Stimulated activated naive CD8-positive, alpha-beta T cell treated with anti-CD3 and anti-CD28 coated beads, Interleukin-15, Interleukin-2, amounts not matched to agents 100 U/mL and 50 U/mL, for 24 hours (primary cell): ENCODE measurements at regions not wholly inside any gene's neighbourhood (a gene's known extent, or its start where the extent isn't known, plus 50 kb on each side); places are given as distances from the start of the nearest gene placed in this dataset.

ENCODE experiments used
- ATAC-seq: fragments of 150-1000 bp; cut with Tn5 transposase; one replicate; pipeline ENCODE4 v1.10.0; 2021
- DNase-seq: peaks from one replicate; pipeline ENCODE4 v3.0.0; 2021

DNA sequence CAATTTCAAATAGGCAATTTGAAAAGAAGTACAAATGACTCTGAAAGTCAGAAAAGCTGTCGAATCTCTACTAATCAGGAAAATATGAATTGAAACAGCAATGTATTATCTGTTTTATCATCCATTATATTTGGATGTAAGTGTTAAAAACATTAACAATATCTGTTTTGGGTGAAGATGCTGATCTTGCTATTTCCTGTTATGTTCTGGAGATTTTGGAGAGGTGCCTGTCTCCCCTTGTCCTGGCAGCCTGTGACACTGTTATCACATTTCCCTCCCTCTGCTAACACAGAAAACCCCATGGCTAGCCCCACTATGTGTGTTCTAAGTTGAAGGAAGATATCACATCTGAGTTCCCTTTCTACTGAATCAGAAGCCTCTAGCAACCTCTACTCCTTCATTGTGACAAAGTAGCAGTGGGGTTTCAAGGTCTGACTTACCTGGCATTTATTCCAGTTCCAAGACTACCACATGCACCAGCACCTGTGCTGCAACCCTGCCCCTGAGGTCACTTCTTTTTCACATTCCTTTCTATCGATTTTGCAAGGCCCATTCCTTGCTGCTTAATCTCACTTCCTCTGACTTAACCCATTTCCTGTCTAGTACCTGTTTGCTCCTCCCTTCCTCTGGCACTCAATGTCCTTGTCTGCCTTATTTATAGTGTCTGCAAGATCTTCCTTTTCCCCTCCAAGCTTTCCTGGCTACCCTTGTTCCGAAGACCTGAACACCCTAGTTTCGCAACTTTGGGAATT lies 95.5 kb upstream of the COL8A1 start:
- ATAC-seq (no peak), DNase-seq (no peak)

DNA sequence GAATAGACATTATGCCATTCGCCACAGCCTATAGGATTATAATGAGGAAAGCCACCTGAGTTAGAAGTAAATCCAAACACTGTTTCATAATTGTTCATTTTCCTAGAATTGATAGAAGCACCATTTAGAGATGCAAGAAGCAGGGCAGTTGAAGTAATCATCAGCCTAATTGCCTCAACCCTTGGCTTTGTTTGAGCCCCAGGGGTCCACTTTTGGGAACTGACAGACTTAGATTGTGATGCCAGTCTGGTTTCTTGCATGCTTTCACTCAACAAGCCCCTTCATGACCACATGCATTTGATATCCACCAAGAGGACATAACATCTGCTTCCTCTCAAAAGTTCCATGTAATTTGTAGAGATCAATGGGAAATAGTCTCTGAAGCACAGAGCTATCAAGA lies 97.2 kb upstream of the COL8A1 start:
- ATAC-seq (no peak), DNase-seq (no peak)

DNA sequence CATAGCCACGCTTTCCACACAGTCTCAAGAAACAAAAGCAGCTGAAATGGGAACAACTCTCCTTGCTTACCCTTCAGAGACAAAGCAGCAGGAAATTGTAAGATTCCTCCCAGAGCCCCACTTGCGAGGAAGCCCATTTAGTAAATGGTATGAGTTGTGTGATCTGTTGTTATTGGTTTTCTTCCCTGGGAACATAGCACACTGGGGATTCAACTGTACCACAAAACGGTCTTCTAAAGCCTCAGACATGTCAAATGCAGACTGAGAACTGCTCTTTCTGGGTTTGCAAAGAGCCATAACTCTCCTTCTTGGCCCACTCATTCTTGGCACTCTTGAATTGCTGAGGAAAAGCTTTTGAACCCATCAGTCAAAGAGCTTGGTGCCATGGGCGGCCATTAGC lies 101.0 kb upstream of the COL8A1 start:
- ATAC-seq, result no peak
- no peak for DNase-seq

DNA sequence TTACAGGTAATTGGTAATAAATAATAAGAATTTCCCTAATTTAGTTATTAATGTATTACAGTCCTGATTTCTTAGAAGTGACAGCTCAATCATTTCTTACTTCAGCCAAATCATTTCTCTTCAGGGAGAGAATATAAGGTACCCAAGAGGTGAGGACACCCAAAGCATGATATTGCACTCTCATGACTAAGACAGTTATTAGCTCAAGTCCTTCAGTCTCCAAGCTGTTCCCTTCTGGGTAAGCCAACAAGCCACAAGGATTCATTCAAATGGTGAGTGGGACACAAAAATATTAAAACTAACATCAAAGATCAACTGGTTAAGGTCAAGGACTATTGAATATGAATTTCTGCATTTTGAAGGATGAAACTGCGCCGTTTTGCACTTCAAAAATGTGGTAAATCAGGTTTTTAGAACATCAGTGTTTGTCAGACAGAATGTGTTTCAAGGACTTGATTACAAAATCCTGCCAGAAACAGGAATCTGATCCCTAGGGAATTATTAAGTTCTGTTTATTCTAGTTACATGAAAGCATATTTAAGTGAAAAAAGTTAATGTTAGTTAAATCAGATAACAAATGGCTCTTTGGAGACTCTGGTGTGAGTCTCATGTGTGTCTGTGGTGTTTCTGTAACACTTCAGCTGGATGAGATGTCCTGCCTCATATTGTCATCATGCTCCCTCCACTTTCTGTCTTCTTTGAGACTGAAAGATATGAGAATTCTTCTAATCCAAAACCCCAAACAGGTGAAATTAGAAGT lies 101.7 kb upstream of the COL8A1 start:
- no peak for ATAC-seq
- no peak for DNase-seq

DNA sequence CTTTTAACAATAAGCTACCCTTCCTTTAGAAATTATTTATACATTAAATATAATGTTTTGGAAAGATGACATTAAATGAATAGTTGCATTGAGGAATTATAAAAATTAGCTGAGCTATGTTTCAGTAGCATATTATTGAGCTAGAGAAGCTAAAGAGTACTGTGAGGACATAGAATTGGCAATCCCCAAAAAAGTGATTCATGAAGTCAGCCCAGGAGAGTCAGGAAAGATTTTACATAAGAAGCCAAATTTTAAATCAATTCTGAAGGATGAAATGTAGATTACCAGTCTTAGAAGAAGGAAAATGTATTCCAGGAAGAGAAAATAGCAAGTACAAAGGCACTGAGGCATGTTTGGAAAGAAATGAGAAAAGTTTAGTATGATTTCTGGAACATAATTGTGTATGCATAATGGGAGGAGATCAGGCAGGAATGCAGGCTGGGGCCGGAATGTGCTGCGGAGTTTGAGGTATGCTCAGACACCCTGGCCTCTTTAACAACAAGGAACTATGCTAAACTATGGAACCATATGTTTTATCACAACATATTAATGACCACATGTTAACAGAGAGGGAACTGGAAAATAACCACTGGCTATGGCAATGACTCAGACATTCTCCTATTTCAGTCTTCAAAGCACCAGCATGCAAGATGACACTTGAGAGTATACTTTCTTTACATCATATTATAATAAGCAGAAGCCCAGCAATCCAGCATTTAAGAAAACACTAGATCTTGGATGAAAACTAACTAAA lies 103.3 kb upstream of the COL8A1 start:
- DNase-seq (no peak), ATAC-seq (no peak)

DNA sequence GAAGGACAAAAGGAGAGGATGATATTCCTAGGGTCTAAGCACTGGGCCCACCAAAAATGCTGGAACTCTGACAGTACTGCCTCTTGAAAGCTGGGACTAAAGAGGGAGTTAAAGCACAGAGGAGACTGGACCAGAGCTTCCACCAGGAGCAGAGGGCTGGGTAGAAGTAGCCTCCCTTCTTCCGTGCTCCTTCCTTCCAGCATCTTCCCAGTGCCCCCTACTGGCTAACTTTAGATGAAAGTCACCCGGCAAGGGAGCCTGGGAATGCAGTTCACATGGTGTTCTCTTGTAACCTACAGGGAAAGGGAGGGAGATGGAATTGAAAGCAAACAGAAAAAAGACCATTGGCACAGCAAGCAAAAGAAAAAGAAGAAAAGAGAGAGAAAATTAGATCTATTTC lies 106.1 kb upstream of the COL8A1 start:
- DNase-seq (no peak), ATAC-seq (no peak)

DNA sequence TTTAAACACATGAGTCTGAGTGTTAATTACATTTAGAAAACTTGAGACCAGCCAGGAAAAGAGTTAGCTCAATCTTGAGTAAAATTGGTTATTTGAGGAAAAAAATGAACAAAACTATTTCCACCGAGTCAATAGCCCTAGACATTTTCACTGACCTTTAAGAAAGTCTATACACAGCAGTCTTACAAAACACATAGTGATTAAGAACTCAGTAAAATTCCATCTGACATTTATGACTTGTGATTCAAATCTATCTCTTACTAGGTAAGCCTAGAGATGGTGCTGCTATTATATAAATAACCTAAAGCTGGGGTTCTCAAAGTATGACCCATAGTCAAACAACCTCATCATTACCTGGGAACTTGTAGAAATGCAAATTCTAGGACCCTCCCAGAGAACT lies 109.1 kb upstream of the COL8A1 start:
- DNase-seq (no peak), ATAC-seq (no peak)

DNA sequence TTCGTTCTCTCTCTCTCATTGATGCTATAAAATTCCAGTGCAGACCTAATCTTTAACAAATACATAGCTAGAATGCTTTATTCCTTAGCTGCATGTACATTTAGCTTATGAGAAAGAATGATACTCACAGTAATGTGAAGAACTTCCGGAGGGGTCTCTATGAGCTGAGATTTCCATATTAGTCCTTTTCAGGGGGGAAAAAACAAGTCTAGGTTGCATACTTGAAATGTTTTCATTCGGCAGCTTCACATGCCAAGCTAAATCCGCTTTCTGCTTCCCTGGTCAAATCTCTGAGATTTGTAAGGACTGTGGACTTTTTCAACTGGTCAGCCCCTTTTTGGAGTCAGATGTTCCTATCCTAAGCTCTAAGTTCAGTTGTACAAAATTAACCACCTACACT lies 111.5 kb upstream of the COL8A1 start:
- DNase-seq (no peak), ATAC-seq (no peak)

DNA sequence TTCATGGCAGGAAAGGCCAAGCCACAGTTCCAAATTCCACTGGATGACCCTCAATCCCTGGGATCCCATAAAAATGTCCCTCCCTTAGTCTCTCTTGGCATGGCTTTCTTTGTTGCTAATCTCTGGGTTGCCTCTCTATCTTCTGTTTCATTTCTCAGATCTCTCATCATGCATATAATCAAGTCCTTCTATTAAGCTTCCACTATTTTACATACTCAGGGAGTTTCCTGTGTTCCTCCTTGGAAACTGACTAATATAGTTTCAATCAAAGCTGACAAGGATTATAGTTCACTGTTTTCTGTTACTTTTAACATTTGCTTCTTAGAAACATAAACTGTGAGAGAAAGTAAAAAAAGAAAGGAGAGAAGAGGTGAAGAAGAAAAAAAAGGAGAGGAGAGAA lies 113.8 kb upstream of the COL8A1 start:
- DNase-seq (no peak), ATAC-seq (no peak)

DNA sequence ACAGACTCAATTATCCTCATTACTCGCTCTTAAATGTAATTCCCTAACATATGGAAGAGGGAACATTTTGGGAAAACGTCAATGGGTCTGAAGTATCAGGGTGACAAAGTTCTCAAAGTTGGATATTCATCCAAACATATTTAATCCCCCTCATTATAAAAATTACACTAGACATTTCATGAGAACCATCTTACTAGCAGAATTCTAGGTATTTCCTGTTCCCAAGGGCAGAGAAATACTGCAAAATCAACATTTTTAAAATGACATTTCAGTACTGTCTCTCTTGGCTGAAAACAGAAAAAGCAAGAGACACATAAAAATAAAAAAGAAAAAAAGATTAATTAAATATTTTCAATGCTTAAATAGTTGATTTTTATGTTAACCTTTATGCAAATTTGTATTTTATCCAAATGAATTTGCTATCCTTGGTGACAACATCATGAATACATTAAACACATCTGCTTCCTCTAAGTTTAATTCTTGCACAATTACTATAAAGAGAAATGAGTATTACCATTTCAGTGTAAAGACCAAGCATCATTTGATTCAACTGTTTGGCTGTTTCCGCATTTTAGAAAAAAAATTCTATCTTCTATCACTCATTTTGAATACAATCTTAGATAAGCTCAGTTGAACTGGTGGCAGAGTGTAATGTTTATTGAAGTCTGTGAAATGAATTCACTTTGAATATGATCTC lies 114.8 kb upstream of the COL8A1 start:
- no peak for DNase-seq
- ATAC-seq, result no peak

DNA sequence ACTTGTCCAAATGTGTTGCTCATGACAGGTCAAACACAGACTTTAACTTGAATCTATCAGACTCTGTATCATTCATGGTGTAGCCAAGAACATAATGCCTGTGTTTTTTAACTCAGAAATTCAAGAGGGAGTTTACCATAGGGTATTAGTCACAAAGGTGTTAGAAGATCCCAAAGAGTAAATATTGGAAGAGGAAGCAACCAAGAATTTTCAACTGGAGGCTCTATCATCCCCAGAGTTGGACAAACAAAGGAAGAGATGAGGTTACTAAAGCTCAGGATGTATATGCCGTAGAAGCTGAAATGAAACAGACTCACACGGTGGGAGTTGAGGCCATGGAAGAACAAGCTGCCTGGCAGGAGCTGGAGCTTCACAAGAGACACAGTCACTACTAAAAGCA lies 116.2 kb upstream of the COL8A1 start:
- DNase-seq (no peak), ATAC-seq (no peak)

DNA sequence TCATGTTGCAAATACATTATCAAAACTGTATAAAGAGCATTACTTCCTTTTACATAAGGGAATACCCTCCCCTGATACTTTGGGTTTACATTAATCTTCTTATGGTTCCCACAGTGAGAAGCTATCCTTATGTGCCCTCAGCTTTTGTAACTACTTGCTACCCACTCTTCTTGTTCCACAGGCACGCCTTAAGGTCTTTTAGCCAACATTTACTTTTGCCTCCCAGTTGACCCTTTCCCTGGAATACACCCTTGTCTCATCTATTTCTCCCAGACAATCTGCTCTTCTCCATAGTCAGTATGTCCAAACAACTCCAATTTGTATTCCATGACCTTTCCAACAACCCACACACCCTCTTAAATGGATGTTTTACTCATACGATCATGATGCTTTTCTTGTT lies 116.8 kb upstream of the COL8A1 start:
- ATAC-seq (no peak), DNase-seq (no peak)

DNA sequence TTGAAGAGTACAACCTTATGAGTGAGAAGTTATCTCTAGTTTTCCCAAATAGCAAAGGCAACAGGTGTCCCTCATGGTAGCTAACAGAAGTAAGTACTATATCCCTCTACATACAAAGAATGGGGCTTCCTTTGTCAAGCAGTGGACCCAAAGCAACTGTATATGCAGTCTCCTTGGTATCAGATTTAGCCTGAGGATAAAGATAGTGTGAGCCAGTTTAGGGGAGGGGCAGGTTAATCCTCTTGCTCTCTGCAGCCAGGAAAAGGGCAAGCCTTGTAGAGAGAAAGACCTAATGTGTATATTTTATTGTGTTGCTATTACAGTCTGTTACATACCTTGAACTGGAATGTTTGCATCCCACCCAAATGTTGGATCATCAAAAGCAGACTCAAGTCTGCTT lies 117.9 kb upstream of the COL8A1 start:
- no peak for DNase-seq
- ATAC-seq, result no peak

DNA sequence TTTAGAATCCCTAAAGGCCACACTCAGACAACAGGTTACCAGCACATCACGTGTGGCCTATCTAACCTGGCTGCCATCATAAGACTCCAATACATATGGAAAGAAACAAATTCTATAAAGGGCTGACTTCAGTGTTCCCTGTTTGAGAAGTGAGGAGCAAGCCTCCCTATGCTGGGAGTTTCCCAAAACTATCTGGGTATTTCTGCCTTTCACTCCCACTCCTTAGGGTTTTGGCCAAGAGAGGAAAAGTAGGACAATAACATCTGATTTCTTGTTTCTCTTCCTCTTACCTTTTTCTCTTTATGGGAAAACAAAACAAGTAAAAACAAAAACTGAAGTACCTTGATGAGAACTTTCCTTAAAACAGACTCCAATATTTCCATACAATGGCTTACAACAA lies 121.5 kb upstream of the COL8A1 start:
- no peak for ATAC-seq
- no peak for DNase-seq

DNA sequence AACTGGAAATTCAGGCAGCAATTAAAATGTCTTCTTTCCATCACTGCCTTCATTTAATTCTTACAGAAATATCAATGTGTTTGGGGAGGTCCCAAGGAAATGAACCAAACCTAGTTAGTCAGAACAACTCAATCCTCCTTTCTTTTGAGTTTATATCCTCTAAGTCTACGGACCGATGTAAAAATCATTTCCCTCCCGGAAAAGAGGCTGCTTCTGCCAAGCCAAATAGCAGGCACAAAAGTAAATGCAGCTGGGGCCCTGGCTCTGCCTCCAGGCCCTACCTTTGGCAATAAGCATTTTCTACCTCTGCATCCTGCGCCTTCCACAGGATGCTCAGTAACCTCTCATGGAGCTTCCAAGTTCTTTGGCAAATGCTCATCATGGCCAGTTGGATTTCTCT lies 122.5 kb upstream of the COL8A1 start:
- DNase-seq (no peak), ATAC-seq (no peak)

DNA sequence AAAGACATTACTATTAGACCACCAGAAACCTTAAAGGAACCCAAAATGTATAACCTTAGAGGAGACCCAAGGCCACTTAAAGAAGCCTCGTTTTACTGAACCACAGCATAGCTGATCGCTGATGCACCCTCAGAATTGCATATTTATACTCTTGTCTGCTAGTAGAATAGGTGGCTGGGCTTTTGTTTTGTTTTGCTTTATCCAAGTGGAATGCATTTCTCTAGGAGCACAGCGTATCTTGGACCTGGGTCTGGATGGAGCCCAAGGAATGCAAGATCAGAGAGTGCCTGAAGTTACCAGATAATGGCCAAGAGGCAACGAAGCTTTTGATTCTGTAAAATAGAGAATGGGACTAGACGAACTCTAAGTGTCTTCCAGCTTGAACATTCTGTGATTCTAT lies 129.2 kb upstream of the COL8A1 start:
- no peak for ATAC-seq
- DNase-seq, result no peak

DNA sequence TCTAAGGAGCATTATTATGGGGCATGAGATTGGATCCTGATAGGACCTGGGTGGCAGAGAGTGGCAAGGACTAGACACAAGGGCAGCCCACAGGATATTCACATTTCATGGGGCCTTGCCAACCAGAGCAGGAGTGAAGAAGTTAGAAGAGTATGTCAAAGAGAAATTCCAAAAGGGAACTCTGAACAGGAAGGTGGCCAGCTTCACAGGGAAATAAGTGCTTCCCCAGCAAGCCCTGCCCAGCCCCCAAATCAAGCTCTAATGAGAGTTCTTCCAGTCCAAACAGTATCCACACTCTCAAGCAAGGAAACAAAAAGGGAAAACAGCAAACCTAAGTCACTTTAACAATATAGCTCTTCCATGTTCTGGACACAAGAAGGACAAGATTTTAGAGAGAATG lies 130.2 kb upstream of the COL8A1 start:
- DNase-seq, result no peak
- no peak for ATAC-seq

DNA sequence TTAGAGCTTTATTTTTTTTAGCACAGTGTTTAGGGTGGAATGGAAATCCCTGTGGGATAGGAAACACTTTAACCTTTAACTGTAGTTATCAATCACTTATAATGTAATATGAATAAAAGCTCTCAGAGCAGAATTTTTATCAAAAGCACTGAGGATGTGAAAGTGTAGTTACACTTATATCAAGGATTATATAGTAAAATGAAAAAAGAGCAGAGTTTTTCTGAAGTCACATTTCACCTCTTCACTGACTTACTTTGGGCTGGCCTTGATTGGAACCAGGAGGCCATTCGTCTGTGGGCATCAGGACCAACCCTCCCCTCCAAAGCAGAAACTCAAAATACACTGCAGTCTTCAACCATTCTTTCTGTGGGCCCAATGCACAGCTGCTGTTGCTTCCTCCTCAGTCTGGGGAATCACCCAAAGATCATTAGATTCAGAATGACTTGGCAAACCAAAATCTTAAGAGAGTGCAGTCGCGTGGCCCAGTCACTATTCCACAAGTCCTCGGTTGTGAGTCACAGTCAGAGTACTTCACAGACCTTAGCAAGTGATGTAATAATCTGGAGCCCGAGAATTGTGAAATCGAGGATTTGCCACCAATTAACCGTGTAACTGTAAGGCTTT lies 132.6 kb upstream of the COL8A1 start:
- ATAC-seq, result peak; percentile 89
- DNase-seq, result peak; percentile 7

DNA sequence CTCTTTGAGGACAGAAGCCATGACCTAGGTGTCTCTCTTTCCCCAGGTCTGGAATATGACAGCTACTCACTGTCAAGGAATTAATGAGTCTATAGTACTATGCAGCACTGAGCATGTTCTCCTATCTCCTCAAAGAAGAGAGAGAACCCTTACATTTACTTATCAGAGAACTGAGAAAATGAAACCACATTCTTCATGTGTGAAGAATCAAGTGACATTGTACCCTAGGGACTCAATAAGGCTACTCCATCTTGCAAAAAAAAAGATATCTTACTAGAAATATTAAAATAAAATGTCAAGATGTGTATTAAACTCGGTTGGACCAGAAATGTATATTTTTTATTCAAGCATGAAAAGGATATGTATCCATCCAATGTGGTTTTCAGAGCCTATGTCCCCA lies 133.2 kb upstream of the COL8A1 start:
- no peak for DNase-seq
- ATAC-seq, result no peak

DNA sequence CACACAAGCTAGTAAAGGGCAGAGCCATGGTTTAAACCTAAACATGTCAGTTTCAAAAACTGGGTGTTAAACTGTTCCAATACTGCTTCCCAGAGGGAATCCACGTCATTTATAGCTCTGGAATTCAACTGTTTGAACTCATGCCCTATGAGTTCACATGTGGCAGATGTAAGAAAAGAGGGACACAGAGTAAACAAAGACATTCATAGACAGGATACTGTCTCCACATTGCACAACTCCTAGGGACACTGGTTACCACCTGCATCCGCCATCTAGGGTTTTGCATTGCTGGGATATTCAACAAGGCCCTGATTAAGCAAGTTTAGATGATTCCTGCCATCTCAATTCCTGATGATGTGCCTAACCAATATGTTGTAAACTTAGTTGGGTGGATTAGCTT lies 134.1 kb upstream of the COL8A1 start:
- ATAC-seq (no peak), DNase-seq (no peak)

DNA sequence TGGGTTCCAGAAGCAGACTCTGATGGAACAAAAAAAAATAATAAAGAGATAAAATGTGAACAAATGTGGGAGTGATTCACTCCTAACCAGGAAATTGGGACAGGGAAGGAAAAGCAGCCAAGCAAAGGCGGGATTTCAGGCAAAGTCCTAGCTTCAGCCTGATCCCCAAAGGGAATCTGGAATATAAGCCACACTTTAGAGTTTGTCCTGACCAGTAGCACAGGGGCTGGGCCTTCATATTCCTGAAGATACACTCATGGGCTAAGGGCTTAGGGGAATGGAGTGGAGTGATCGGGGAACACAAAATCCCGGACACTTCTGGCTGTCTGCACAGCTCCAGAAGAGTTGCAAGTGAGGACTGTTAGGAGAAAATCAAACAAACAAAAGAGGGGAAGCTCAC lies 135.0 kb upstream of the COL8A1 start:
- DNase-seq (no peak), ATAC-seq (no peak)

DNA sequence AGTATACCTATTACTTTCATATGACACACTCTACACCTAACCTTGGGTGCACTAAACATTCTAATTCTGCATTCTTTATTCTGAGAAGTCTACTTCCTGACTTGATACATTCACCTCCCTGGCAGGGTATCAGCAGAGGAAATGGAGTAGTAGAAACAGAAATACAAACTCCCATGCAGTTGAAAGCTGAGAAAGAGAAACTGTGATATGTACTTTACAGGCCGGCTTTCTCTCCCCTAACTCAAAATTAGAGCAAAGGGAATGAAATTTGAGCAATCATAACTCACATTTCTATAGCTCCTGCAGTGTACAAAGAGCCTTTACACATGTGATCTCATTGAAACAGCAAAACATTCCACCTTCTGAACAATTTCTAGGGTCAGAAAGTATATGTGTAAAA lies 135.5 kb upstream of the COL8A1 start:
- DNase-seq (no peak), ATAC-seq (no peak)
